PC-9 (cell line): ENCODE measurements at regions not wholly inside any gene's neighbourhood (a gene's known extent, or its start where the extent isn't known, plus 50 kb on each side); places are given as distances from the start of the nearest gene placed in this dataset.

ENCODE experiments used
- BruUV-seq: library from RNA; stranded (reverse); fragments of 400-500 nt; replicated peaks from 2 replicates; lab custom pipeline; 2021; lab: Mats Ljungman, UMichigan
- CTCF ChIA-PET: fragments of 300-600 bp; sonication (Branson Sonifier 250); formaldehyde crosslinking; loops from one replicate; lab custom pipeline; 2022; ENCODE audit warnings: antibody characterized with exemption; lab: Charles Lee
- POLR2A ChIA-PET: fragments of 300-600 bp; sonication (Branson Sonifier 250); formaldehyde crosslinking; loops from one replicate; lab custom pipeline; 2022; ENCODE audit warnings: antibody characterized with exemption; ENCODE audit not compliant: unreplicated experiment; lab: Charles Lee
- DNase-seq, 2 experiments: peaks; one replicate each; pipeline versions ENCODE4 v3.0.0 to v3.0.0-alpha.2; 2015 to 2022; ENCODE audit warnings: mixed read lengths in 1 of 2
- H2AFZ ChIP-seq: fragments of 200-600 bp; sonication (generic); 2 replicates; pipeline ENCODE4 v1.8.1; 2017; ENCODE audit warnings: antibody characterized with exemption
- H3F3A ChIP-seq: fragments of 200-600 bp; sonication (generic); 2 replicates; pipeline ENCODE4 v1.8.1; 2017; ENCODE audit warnings: antibody characterized with exemption, mild to moderate bottlenecking, low read depth; ENCODE audit not compliant: insufficient read depth
- H3K27ac ChIP-seq: fragments of 200-600 bp; sonication (generic); 2 replicates; pipeline ENCODE4 v1.6.1; 2016; ENCODE audit warnings: mixed run types
- H3K27me3 ChIP-seq: fragments of 200-600 bp; sonication (generic); 2 replicates; pipeline ENCODE4 v1.6.1; 2016; ENCODE audit warnings: low read depth, mixed run types; ENCODE audit not compliant: insufficient read depth
- H3K36me3 ChIP-seq: fragments of 200-600 bp; sonication (generic); 2 replicates; pipeline ENCODE4 v1.6.1; 2016; ENCODE audit warnings: low read depth, mixed run types
- H3K4me1 ChIP-seq: fragments of 200-600 bp; sonication (generic); replicated peaks from 2 replicates; pipeline ENCODE4 v1.6.1; 2016; ENCODE audit warnings: mixed run types; ENCODE audit not compliant: insufficient read depth
- H3K4me2 ChIP-seq: fragments of 200-600 bp; sonication (generic); 2 replicates; pipeline ENCODE4 v1.6.1; 2017; ENCODE audit warnings: mixed run types
- H3K4me3 ChIP-seq: fragments of 200-600 bp; sonication (generic); 2 replicates; pipeline ENCODE4 v1.6.1; 2016; ENCODE audit warnings: mixed run types
- H3K79me2 ChIP-seq: fragments of 200-600 bp; sonication (generic); 2 replicates; pipeline ENCODE4 v1.6.1; 2017; ENCODE audit warnings: low read depth, mixed run types
- H3K9me2 ChIP-seq: fragments of 200-600 bp; sonication (generic); 2 replicates; pipeline ENCODE4 v1.8.1; 2017; ENCODE audit warnings: mild to moderate bottlenecking; ENCODE audit not compliant: insufficient read depth
- H3K9me3 ChIP-seq: fragments of 200-600 bp; sonication (generic); 2 replicates; pipeline ENCODE4 v1.8.1; 2016; ENCODE audit warnings: low read depth; ENCODE audit not compliant: insufficient read depth
- H4K20me1 ChIP-seq: fragments of 200-600 bp; sonication (generic); 2 replicates; pipeline ENCODE4 v1.8.1; 2017; ENCODE audit not compliant: insufficient read depth
- EZH2 ChIP-seq: fragments of 200-600 bp; sonication (generic); IDR thresholded peaks from 2 replicates; pipeline ENCODE4 v1.8.0; 2017; ENCODE audit warnings: antibody characterized with exemption, low read depth
- intact Hi-C: fragments of 100-400 bp; cut with micrococcal nuclease; formaldehyde crosslinking; loops from one replicate; pipeline ENCODE4 v1.10.0; 2022; ENCODE audit not compliant: unreplicated experiment
- TF ChIP-seq, protein P1 (sequence below): fragments of 200-600 bp; sonication (generic); conservative IDR thresholded peaks from 2 replicates; pipeline ENCODE4 v1.6.1; 2017; ENCODE audit warnings: mixed run types, antibody characterized with exemption, mild to moderate bottlenecking, moderate library complexity

DNA sequence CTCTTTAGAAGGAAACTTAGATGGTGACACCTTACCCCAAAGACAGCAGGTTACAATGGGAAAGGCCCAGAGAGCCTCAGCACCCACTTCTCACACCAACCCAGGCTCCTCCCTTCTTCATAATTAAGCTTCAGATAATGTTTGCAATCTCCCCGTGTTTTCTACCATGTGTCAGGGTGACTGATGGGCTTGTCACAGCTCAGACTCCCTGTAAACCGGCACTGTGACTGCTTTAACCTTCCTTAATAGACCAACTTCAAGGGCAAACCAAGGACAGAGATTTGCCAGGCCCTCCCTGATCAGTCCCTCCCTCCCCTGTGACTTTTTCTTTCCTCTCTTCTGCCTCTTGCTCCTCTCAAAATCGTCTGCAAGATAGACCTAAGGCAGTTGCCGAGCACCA, 760.6 kb upstream of the EEF2KMT start:
- Histone ChIP-seq H3K79me2 (no peaks in the 10 kb centered on the region), H2AFZ (no peak overlapping the region), H3K4me1 (no peaks in the 10 kb centered on the region), H3K4me2 (no peak overlapping the region), H3K36me3 (no peaks in the 10 kb centered on the region), H4K20me1 (no peaks in the 10 kb centered on the region), H3K4me3 (no peak overlapping the region), H3K27me3 (peaks cover 20% of the 10 kb centered on the region), H3K9me2 (no peaks in the 10 kb centered on the region), H3K9me3 (no peaks in the 10 kb centered on the region), H3F3A (no peaks in the 10 kb centered on the region), H3K27ac (no peak overlapping the region)
- ChIA-PET POLR2A (no interaction called here), CTCF (no interaction called here)
- intact Hi-C loops: no loop called here
- DNase-seq: no peak
- TF ChIP-seq EZH2: no peak
- TF ChIP-seq, protein P1, sequence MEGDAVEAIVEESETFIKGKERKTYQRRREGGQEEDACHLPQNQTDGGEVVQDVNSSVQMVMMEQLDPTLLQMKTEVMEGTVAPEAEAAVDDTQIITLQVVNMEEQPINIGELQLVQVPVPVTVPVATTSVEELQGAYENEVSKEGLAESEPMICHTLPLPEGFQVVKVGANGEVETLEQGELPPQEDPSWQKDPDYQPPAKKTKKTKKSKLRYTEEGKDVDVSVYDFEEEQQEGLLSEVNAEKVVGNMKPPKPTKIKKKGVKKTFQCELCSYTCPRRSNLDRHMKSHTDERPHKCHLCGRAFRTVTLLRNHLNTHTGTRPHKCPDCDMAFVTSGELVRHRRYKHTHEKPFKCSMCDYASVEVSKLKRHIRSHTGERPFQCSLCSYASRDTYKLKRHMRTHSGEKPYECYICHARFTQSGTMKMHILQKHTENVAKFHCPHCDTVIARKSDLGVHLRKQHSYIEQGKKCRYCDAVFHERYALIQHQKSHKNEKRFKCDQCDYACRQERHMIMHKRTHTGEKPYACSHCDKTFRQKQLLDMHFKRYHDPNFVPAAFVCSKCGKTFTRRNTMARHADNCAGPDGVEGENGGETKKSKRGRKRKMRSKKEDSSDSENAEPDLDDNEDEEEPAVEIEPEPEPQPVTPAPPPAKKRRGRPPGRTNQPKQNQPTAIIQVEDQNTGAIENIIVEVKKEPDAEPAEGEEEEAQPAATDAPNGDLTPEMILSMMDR: no peak
- no TSS peak for BruUV-seq

DNA sequence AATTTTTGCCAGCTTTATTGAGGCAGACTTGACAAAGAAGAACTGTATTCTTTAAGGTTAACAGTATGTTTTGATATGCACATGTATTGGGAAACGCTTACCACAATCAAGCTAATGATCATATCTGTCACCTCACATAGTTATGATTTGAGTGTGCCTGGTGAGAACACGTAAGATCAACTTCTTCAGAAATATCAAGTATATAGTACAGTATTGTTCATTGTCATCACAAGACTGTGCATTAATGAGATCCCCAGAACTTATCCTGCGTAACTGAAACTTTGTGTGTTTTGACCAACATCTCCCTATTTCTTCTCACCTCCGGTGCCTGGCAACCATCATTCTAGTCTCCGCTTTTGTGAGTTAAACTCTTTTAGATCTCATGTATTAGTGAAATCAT, 756.4 kb upstream of the EEF2KMT start:
- POLR2A ChIA-PET: no interaction called here
- H3K27ac ChIP-seq: no peak overlapping the region
- no TSS peak for BruUV-seq
- no peaks in the 10 kb centered on the region for H4K20me1 ChIP-seq
- TF ChIP-seq, protein P1: no peak
- no peak for TF ChIP-seq EZH2
- no peak overlapping the region for H3K4me2 ChIP-seq
- no peak overlapping the region for H3K4me3 ChIP-seq
- no peaks in the 10 kb centered on the region for H3K36me3 ChIP-seq
- intact Hi-C loops: no loop called here
- H3K4me1 ChIP-seq: no peaks in the 10 kb centered on the region
- H2AFZ ChIP-seq: no peak overlapping the region
- no peaks in the 10 kb centered on the region for H3K9me2 ChIP-seq
- no peaks in the 10 kb centered on the region for H3K79me2 ChIP-seq
- CTCF ChIA-PET: no interaction called here
- H3F3A ChIP-seq: no peaks in the 10 kb centered on the region
- DNase-seq: no peak
- peaks cover 12% of the 10 kb centered on the region for H3K27me3 ChIP-seq
- no peaks in the 10 kb centered on the region for H3K9me3 ChIP-seq

DNA sequence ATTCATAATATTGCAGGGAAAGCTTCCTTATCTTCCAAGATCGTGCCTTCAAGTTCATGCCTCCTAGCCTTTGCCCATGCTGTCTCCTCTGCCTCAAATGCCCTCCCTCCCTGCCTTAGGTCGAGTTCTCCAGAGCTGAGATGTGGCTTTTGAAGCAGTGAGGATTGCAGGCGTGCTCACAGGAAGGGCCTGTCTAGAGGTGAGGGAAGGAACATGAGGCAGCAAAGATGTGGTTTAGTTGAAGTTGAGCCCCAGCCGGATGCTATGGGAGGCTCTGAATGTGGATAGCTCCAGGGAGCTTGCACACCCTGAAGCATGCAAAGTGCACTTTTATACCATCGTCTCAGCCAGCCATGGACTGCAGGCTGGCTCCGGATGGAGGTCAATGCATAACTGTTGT, 754.6 kb upstream of the EEF2KMT start:
- POLR2A ChIA-PET: no interaction called here
- CTCF ChIA-PET: no interaction called here
- no peaks in the 10 kb centered on the region for H3K36me3 ChIP-seq
- H2AFZ ChIP-seq: no peak overlapping the region
- no TSS peak for BruUV-seq
- intact Hi-C loops: no loop called here
- no peaks in the 10 kb centered on the region for H3K9me3 ChIP-seq
- H3K4me1 ChIP-seq: no peaks in the 10 kb centered on the region
- no peak overlapping the region for H3K4me2 ChIP-seq
- DNase-seq: no peak
- no peaks in the 10 kb centered on the region for H4K20me1 ChIP-seq
- peaks cover 12% of the 10 kb centered on the region for H3K27me3 ChIP-seq
- no peaks in the 10 kb centered on the region for H3K79me2 ChIP-seq
- TF ChIP-seq, protein P1: no peak
- no peak for TF ChIP-seq EZH2
- no peaks in the 10 kb centered on the region for H3F3A ChIP-seq
- H3K9me2 ChIP-seq: no peaks in the 10 kb centered on the region
- no peak overlapping the region for H3K27ac ChIP-seq
- H3K4me3 ChIP-seq: no peak overlapping the region
